ENCODE measurements at regions not wholly inside any gene's neighbourhood (a gene's known extent, or its start where the extent isn't known, plus 50 kb on each side); places are given as distances from the start of the nearest gene placed in this dataset.

DNA sequence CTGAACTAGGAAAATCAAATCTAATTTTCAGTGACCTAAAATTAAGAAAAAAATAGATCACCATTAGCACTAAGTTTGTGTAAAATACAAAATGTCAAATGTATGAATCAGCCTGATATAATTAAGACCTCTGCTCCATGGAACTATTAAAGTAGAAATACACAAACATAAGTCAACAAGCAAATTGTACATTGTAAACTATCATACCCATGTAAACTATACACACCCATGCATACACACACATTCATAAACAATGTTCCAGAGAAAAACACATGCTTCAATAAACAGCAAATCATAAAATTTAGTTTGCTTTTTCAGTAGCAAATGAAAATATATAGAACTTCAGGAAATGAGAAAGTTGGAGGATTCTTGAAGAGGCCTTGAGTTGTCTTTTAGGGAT lies 199.7 kb upstream of the VSTM2A start:
- H3K14ac ChIP-seq (ENCODE audit: insufficient read length), result no peak overlapping the region
- no peak overlapping the region for H2BK12ac ChIP-seq (ENCODE audit: low read depth, low read length)
- ChIA-PET CTCF (ENCODE audit: partially characterized antibody) (no interaction called here), POLR2A (ENCODE audit: partially characterized antibody) (no interaction called here)
- DNase-seq (ENCODE audit: low read depth in 1 of 2, low spot score in 2 of 2), result no peak
- no peak overlapping the region for H2BK15ac ChIP-seq (ENCODE audit: low read length)
- no peak overlapping the region for H3K9ac ChIP-seq (replicated peaks in 1 of 4; ENCODE audit: extremely low read depth in 1 of 4, low read depth in 3 of 4, low read length in 3 of 4)
- no peak overlapping the region for H2BK120ac ChIP-seq (replicated peaks; ENCODE audit: low read depth, low read length)
- no peaks in the 10 kb centered on the region for H3K23me2 ChIP-seq (ENCODE audit: low read depth, low read length)
- H3K56ac ChIP-seq (replicated peaks; ENCODE audit: insufficient read length, low read depth, low read length), result no peak overlapping the region
- no peaks in the 10 kb centered on the region for H4K20me1 ChIP-seq (replicated peaks in 1 of 2; ENCODE audit: control insufficient read depth in 1 of 2, insufficient read depth in 2 of 2, low read length in 2 of 2)
- H2AFZ ChIP-seq (ENCODE audit: low read length), result no peak overlapping the region
- H3K79me2 ChIP-seq (ENCODE audit: control insufficient read depth in 1 of 2, insufficient read depth in 2 of 2, low read length in 2 of 2), result no peaks in the 10 kb centered on the region
- H4K91ac ChIP-seq (replicated peaks; ENCODE audit: insufficient read length, low read length), result no peak overlapping the region
- H4K5ac ChIP-seq (ENCODE audit: insufficient read length, low read depth, low read length), result no peak overlapping the region
- no peaks in the 10 kb centered on the region for H3K9me3 ChIP-seq (ENCODE audit: insufficient read depth in 2 of 2, low read depth in 1 of 2, low read length in 1 of 2)
- no peak overlapping the region for H2BK5ac ChIP-seq (ENCODE audit: low read depth, low read length)
- no peak overlapping the region for H4K8ac ChIP-seq (ENCODE audit: extremely low read depth, insufficient read depth, low read length)
- no peaks in the 10 kb centered on the region for H3K79me1 ChIP-seq (ENCODE audit: low read depth, low read length)
- H3K36me3 ChIP-seq (ENCODE audit: control insufficient read depth in 2 of 4, insufficient read depth in 4 of 4, low read length in 3 of 4), result no peaks in the 10 kb centered on the region
- no peak overlapping the region for H2AK5ac ChIP-seq (ENCODE audit: low read depth, low read length)
- no peak overlapping the region for H3K27ac ChIP-seq (ENCODE audit: low read depth, low read length)
- FAIRE-seq, result no peak
- TF ChIP-seq CBX5 (IDR thresholded peaks at IDR 0.05; ENCODE audit: low read depth, low read length) (no peak), YY1 (IDR thresholded peaks at IDR 0.05; ENCODE audit: low read depth, low read length) (no peak)
- TF ChIP-seq, protein P1, sequence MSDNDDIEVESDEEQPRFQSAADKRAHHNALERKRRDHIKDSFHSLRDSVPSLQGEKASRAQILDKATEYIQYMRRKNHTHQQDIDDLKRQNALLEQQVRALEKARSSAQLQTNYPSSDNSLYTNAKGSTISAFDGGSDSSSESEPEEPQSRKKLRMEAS (IDR thresholded peaks at IDR 0.05), result no peak
- H2BK20ac ChIP-seq (ENCODE audit: low read length), result no peak overlapping the region
- no peak overlapping the region for H3K4ac ChIP-seq (replicated peaks; ENCODE audit: insufficient read length, low read depth, low read length)
- no peaks in the 10 kb centered on the region for H3K27me3 ChIP-seq (replicated peaks in 1 of 4; ENCODE audit: control insufficient read depth in 3 of 4, extremely low read depth in 1 of 4, insufficient read depth in 3 of 4, low read length in 3 of 4)
- H3K4me3 ChIP-seq (ENCODE audit: extremely low read depth in 1 of 4, insufficient read depth in 2 of 4, low read depth in 3 of 4, low read length in 4 of 4), result no peak overlapping the region
- H3K18ac ChIP-seq (ENCODE audit: extremely low read depth, low read length), result no peak overlapping the region
- H3K23ac ChIP-seq (ENCODE audit: insufficient read length), result no peak overlapping the region
- H3K4me2 ChIP-seq (ENCODE audit: insufficient read depth in 1 of 2, low read depth in 2 of 2, low read length in 2 of 2), result no peak overlapping the region
- no peaks in the 10 kb centered on the region for H3K4me1 ChIP-seq (replicated peaks in 1 of 4; ENCODE audit: control insufficient read depth in 3 of 4, insufficient read depth in 4 of 4, low read length in 3 of 4)

All from H1 (cell line).